HT-29 (cell line): ENCODE measurements at regions not wholly inside any gene's neighbourhood (a gene's known extent, or its start where the extent isn't known, plus 50 kb on each side); places are given as distances from the start of the nearest gene placed in this dataset.
"Not testable (repeated sequence)": the region's sequence is repeated elsewhere in the genome, so short reads cannot be mapped to it uniquely, and the experiment has no call there.

Source experiments
- DNase-seq: peaks from one replicate; pipeline ENCODE4 v3.0.0-alpha.2; 2015; ENCODE audit warnings: low spot score

DNA sequence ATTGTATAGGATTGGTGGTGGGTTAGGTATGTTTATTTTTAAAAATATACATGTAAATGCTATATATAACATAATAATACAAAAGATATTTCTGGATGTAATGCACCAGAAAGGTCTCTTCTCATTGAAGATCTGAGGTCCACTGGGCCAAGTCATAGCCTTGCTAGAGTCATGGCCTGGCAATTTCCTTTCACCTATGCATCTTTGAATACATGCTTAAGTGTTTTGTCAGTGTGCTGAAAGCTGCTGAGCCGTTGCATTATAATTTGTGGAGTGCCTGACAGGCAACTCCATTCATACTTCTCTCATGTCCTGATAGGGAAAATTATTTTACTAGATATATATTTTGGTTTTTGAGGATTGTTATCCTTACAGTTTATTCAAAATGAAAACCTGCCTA lies 410.2 kb upstream of the CT83 start:
- no peak for DNase-seq

DNA sequence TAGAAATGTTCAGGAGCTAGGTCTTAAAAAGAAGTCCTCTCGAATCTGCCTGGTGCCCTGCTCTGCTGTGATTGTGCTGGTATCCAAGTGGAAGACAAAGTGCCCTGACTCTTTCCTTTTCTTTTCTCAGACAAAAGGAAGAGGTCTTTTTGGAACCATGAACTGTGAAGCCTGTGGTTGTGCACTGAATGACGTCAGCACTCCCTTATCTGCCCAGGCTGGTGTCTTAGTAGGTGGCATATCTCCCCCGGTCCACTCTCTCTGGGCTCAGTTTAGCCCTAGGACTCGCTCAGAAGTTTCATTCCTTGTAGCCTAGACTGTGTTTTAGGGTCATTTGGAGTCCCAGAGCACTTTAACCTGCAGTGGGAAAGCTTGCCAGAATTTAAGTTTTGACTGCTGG lies 400.3 kb upstream of the CT83 start:
- no peak for DNase-seq

DNA sequence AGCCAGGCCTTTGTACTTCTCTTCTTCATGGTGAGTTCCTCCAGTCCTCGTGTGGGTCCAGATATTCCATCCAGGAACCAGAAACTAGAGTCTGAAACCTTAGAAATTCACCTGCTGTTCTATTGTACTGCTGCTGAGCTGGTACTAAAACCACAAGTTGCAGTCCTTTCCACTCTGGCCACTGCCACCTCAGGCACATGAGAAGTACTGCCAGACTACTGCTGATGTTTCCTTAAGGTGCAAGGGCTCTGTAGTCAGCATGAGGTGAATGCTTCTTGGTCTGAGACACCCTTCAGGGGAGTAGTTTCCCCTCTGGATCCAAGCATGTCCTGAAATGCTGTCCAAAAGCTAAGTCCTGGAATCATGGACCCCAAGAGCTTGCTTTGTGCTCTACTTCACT lies 399.6 kb upstream of the CT83 start:
- DNase-seq: no peak

DNA sequence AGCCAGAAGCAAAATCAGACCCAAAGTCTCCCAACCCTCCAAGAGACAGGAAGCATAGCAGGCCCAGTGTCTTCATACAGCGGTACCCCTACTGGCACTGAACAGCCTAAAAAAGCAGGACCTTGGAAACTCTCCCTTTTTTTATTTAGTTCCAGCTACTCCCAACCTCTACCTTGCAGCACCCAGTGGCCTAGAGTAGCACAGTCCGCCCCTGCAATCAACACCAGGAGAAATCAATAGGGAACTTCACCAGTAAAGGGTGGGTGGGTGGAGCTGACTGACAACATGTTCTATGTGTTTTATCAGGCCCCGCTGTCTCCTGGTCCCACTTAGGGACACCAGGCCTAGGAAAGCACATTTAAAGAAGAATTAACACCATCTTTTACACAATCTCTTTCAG lies 378.5 kb upstream of the CT83 start:
- DNase-seq: no peak

DNA sequence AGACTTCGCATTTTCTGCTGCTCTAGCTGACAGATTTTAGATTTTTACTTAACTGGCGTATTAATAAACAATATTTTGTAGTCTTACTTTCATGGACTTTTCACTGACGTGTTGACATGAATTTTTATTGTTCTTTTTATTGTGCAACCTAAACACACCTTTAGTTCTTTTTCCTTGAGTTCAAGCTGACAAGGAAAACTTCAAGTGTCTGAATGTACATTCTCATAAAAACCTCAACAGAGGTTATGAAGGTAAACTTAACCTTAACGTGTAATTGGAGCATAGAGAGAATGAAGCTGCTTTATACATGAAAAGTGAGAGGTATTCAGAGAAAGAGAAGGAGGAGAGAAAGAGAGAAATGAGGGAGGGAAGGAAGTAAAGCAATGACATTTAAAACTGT lies 364.3 kb upstream of the CT83 start:
- DNase-seq: no peak

DNA sequence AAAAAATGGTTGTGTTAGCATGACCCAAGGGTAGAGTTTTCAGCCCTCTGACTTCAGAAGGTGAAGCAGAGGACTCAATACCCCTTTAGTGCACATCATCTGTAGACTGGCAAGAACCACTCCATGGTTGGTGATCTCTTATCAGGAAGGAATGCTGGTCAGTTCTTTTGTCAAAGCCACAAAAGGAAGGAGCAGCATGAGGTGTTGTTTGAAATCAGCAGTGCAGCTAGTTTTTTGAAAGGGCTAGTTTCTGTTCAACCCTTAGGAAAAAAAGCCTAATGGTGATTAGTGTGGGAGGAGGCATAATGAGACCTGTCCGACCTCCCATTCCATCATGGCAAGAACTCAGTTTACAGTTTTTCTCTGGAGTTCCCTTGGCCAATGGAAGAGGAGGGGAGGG lies 362.0 kb upstream of the CT83 start:
- no peak for DNase-seq

DNA sequence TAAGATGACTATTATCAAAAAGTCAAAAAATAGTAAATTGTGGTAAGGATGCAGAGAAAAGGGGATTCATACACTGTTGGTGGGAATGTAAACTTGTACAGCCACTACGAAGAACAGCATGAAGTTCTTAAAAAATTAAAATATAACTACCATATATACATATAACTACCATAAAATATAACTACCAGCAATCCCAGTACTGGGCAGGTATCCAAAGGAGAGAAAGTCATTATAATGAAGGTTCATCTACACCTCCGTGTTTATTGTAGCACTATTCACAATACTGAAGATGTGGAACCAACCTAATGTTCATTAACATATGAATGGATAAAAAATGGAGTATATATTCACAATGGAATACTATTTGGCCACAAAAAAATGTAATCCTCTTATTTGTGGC lies 360.9 kb upstream of the CT83 start:
- DNase-seq: no peak

DNA sequence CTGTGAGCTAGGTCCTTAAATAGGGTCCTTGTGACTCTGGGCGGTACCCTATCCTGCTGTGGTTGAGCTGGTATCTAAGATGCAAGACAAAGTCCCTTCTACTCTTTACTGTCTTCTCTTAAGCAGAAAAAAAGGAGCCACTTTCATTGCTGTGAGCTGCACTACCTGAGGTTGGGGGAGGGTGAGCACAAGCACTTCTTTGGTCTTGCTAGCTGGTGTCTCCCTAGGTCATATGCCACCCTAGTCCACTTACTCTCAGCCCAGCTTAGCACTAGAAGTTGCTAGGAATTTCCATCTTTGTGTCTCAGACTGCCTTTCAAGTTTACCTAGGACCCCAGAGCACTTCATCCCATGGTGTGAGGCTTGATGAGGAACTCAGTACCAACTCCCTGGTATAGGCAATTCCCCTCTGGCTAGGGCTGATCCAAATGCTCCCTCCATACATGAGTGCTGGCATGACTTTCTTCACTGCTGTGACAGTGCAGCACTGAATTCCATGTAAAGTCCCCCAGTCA lies 343.6 kb upstream of the CT83 start:
- DNase-seq: no peak

DNA sequence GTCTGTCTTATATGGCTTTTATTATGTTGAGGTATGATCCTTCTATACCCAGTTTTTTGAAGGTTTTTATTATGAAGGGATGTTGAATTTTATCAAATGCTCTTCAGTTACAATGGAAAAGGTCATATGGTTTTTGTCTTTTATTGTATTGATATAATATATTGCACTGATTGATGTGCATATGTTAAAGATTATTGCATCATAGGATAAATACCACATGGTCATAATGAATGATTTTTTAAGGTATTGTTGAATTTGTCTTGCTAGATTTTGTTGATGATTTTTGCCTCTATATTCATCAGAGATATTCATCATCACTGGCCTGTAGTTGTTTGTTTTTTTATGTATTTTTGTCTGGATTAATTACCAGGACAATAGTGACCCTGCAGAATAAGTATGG lies 339.2 kb upstream of the CT83 start:
- DNase-seq: no peak

DNA sequence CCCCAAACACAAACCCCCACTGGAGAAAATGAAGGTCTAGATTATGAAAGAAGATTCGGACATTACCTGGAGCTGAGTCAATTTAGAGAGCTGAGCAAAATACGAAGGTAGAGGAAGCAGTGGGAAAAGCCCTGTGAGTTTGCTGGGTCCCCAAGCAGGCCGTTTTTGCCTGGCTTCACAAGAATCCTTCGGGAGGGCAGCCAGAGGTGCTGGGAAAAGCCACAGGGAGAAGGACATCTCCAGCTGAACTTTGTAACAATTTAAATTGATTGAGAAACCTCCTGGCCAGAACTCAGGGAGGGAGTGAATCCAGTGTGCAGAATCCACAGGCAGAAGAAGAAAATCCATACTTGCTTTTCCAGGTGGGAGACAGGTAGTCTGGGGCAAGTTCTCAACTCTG lies 319.1 kb upstream of the CT83 start:
- no peak for DNase-seq

DNA sequence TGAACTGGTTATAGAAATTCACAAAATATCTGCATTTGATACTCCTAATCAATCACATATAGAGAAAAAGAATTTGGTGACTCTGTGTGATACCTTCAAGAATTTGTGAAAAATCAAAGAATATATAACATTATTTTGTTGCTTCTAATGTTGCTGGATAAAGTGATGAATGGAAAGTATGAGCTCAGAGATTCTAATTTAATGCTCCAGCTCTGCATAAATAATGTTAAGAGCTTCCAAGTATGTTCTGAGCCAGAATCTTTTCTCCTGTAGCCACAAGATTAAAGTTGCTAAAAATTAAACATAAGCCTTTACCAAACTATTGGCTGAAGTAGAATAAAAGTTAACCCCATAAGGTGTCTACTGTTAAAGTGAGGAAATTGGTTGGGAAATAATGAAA lies 294.7 kb upstream of the CT83 start:
- DNase-seq: no peak

DNA sequence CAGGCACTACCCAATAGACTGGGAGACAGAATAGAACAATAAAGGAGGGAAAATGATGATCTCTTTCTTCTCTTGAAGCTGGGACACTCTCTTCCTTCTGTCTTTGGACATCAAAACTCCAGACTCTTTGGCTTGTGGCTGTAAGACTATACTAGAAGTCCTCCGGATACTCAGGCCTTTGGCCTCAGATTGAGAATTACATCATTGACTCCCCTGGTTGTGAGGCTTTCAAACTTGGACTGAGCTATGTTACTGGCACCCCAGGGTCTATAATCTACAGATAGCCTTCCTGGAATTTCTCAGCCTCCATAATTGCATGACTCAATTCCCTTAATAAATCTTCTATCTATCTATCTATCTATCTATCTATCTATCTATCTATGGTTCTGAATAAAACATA lies 294.2 kb upstream of the CT83 start:
- no peak for DNase-seq

DNA sequence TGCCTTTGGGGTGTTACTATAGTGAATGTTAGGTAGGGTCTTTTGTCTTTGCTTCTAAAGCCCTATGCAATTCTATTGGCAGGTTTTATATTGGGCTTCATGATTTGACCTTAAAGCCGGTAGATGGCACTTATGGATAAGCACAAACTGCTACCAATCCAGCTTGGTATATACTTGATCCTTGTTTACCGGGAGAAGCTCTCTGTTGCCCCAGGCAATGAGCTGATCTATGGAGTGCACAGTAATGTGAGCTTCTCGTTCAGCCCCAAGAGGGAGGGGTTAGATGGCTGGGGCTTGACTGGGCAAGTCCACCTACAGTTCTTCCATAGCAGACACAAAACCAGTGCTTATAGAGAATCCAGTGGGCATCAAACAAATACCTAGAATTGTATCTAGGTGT lies 287.2 kb upstream of the CT83 start:
- no peak for DNase-seq

DNA sequence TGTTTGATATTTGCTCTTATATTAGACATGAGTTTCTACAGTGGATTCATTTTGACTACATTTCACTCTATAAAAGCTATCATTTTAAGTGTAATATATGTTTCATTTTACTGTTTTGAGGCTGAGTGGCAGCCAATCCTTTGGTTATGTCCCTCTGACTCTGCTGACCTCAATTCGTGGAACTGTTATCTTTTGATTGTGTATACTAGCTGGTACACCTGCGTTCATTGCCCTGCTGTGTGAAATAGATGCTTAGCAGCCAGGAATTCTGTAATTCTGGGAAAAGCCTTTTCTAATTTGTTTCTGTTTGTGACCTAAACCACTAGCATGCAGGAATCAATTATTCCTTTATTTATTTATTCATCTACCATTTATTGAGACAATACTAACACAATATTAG lies 269.4 kb upstream of the CT83 start:
- DNase-seq: no peak

DNA sequence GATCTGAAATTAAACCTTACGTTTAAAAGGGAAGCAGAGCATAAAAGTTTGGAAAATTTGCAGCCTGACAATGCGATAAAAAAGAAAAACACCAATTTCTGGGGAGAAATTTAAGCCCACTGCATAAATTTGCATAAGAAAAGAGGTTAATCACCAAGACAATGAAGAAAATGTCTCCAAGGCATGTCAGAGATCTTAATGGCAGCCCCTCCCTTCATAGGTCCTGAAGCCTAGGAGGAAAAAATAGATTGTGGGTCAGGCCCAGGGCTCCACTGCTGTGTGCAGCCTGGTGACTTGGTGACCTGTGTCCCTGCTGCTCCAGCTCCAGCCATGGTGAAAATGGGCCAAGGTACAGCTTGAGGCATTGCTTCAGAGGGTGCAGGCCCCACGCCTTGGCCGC lies 264.0 kb upstream of the CT83 start:
- no peak for DNase-seq

DNA sequence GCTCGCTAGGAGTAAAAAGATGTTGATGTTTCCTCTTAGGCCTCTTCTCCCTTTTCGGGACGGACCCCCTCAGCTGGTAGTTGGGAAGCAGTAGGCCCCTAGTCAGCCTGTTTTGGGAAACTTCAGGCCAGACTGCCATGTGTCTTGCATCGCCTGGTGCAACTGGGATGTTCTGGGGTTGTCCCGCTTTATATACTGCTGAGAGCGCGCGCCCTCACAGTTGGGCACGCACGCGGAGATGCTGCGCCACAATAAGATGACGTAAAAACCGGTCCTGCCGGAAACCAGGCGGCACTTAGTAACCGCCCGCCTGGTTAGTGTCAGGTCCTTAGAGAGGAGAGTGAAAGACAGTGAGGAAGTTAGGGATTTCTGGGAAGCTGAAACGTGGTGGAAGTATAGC lies 231.3 kb upstream of the CT83 start:
- DNase-seq: no peak

DNA sequence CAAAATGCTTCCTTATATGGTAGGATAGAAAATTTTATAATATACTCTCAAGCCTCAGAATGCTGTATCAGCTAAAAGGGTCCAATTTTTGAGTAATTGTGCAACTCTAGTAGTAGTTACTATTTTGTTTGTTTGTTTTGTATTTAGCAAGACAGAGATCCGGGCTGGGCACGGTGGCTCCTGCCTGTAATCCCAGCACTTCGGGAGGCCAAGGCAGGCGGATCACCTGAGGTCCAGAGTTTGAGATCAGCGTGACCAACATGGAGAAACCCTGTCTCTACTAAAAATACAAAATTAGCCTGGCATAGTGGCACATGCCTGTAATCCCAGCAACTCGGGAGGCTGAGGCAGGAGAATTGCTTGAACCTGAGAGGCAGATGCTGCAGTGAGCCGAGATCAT lies 216.8 kb upstream of the CT83 start:
- not testable (repeated sequence) for DNase-seq

DNA sequence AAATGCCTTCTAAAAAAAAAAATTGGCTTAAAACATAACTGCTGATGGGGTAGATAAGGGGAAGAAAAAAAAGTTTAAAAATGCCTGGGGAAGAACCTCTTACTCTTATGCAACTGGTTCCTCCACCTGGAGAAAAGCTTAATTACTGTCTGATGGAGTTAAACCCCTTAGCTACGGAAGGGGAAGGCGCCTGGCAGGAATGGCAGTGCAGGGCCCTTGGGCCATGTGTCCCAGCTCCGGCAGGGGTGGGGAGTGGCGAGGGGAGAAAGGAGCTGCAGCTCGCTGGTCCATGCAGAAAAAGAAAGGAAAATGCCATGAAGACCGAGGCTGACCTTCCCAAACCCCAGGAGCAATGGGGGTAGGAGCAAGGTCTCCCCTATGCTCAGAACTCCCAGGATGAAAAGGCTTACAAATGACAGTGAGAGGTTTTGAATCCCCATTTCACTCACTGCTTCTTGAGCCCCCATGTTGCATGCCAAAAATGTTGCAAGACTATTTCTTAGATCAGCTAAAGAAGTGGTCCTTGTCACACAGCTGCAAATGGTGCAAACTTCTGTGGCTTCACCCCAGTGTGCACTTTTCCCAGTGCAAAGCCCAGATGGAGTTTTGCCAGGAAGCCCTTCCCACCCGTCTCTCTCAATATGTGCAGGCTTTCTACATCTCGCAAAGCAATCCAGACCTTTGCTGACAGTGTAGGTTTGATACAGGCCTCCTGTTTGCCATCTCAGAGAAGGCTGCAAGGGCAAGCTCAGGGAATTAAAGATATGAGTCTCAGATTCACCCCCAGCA lies 204.8 kb upstream of the CT83 start:
- DNase-seq: no peak

DNA sequence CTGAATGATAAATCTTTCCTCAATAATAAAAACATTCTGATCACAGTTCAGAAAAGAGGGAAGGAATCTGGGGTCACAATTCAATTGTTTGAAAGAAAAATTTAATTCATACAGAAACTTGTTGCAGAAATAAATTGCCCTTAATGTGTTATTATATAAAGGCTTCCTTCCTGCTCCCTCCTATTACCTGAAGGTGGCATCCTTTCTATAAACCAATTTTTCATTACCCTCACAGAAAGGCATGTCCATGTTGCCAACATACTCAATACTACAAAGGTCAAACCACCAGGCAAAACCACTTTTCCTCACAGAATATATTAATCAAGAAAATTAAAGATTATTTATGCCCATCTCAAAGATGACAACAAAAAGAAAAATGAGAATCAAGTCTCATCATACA lies 194.3 kb upstream of the CT83 start:
- DNase-seq: peak; percentile 5

DNA sequence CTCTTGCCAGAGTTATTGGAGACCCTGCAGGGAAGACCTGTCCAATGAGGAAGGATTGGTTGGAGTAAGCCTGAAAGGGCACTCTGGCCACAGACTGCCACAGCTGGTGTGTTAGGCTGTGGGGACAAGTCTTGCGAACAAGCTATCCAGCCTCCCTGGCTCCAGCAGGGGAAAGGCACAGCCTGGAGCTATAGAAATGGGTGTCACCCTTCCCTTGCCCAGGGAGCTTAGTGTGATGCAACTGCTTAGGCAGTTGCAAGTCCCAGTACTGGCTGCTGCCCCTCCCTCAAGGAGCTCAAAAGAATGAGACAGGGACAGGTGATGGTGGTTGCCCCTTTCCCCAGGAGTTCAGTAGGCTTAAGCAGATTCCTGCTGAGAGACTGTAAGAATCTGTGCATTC lies 165.7 kb upstream of the CT83 start:
- no peak for DNase-seq

DNA sequence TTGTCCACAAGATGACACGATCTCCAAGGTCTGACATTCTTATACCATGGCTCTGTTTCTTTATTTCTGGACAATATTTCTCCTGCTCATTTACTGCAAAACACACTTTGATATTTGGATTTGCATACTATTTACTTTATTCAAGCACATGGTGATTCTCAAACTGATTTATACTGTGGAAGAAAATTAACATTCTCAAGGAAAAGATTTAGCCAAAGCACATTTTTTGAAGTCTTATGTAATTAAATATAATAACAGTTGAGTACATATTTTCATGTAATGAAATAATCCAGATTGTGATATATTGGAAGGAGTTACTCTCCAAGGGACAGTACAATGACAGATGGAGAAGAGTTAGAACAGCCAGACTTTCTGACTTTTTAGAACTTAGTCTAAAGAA lies 155.8 kb upstream of the CT83 start:
- DNase-seq: no peak

DNA sequence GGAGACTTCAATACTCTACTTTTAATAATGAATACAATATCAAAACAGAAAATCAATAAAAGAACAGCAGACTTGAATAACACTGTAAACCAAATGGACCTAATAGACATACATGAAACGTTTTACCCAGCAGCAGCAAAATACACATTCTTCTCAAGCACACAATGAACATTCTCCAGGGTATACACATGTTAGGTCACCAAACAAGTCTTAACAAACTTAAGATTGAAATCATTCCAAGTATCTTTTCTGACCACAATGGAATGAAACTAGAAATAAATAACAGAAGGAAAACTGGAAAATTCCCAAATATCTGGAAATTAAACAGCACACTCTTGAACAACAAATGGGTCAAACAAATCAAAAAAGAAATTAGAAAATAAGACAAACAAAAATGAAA lies 145.0 kb upstream of the CT83 start:
- no peak for DNase-seq

DNA sequence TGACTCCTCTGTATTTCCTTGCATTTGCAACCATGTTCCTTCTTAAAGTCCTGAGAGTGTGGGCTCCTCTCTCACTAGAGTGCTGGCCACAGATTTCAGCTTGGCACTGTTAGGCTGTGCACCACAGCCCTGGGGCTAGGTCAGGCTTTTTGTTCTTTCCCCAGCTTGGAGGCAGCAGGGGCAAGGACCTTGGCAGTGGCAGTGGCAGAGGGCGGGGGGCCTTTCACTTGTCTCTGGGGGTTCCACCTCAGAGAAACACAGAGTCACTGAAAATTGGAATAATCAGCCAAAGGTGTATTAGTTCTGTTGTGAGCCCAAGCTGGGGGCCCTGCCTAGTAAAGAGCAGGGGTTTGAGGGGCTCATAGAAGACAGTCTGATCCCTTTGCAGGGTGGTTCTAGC lies 142.8 kb upstream of the CT83 start:
- no peak for DNase-seq

DNA sequence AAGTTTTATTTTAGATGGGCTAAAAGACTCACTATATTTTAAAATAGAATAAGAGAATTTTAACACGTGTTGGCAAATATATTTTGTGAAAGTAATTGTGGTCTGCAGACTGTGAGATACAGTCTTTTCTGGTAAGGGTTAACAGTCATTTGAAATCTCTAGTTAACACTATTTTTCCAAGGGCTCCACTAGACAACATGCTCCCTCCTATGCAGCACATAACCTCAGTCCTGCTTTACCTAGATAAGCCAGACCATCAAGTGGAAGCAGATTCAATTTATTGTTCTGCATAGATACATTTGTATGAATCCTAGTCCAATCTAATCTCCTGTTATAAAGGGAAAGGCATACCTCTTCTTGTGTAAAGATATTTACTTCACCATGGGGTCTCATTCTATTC lies 133.2 kb upstream of the CT83 start:
- DNase-seq: no peak
